MM.1S (cell line): ENCODE measurements at regions not wholly inside any gene's neighbourhood (a gene's known extent, or its start where the extent isn't known, plus 50 kb on each side); places are given as distances from the start of the nearest gene placed in this dataset.

Source experiments
- DNase-seq: peaks from one replicate; pipeline ENCODE4 v3.0.0-alpha.2; 2015
- H2AFZ ChIP-seq: fragments of 300-600 bp; sonication (generic); 2 replicates; pipeline ENCODE4 v1.6.0; 2016; ENCODE audit warnings: antibody characterized with exemption, low read length
- H3F3A ChIP-seq: fragments of 300-600 bp; sonication (generic); 2 replicates; pipeline ENCODE4 v1.6.1; 2016; ENCODE audit warnings: mild to moderate bottlenecking, antibody characterized with exemption, low read length, moderate library complexity, mixed read lengths; ENCODE audit not compliant: insufficient read depth
- H3K27ac ChIP-seq: fragments of 300-600 bp; sonication (generic); 2 replicates; pipeline ENCODE4 v1.5.1; 2016; ENCODE audit warnings: mild to moderate bottlenecking, low read length
- H3K27me3 ChIP-seq: fragments of 300-600 bp; sonication (generic); replicated peaks from 2 replicates; pipeline ENCODE4 v1.6.0; 2016; ENCODE audit warnings: low read length; ENCODE audit not compliant: insufficient read depth
- H3K36me3 ChIP-seq: fragments of 300-600 bp; sonication (generic); replicated peaks from 2 replicates; pipeline ENCODE4 v1.6.1; 2016; ENCODE audit warnings: mild to moderate bottlenecking, low read length, mixed read lengths; ENCODE audit not compliant: insufficient read depth
- H3K4me1 ChIP-seq: fragments of 300-600 bp; sonication (generic); 2 replicates; pipeline ENCODE4 v1.6.1; 2016; ENCODE audit warnings: low read length, mixed read lengths
- H3K4me2 ChIP-seq: fragments of 300-600 bp; sonication (generic); 2 replicates; pipeline ENCODE4 v1.6.0; 2016; ENCODE audit warnings: low read depth, low read length
- H3K4me3 ChIP-seq: fragments of 300-600 bp; sonication (generic); 2 replicates; pipeline ENCODE4 v1.5.1; 2016; ENCODE audit warnings: low read length, mixed read lengths
- H3K79me2 ChIP-seq: fragments of 300-600 bp; sonication (generic); 2 replicates; pipeline ENCODE4 v1.6.1; 2016; ENCODE audit warnings: mixed run types, low read length, mixed read lengths
- H3K9ac ChIP-seq: fragments of 300-600 bp; sonication (generic); 2 replicates; pipeline ENCODE4 v1.6.1; 2016; ENCODE audit warnings: low read length, mixed read lengths
- H3K9me2 ChIP-seq: fragments of 300-600 bp; sonication (generic); replicated peaks from 2 replicates; pipeline ENCODE4 v1.6.1; 2016; ENCODE audit warnings: mild to moderate bottlenecking, low read length, mixed read lengths; ENCODE audit not compliant: insufficient read depth
- H3K9me3 ChIP-seq: fragments of 300-600 bp; sonication (generic); replicated peaks from 2 replicates; pipeline ENCODE4 v1.6.1; 2016; ENCODE audit warnings: mild to moderate bottlenecking, low read length, mixed read lengths; ENCODE audit not compliant: insufficient read depth
- H4K20me1 ChIP-seq: fragments of 300-600 bp; sonication (generic); 2 replicates; pipeline ENCODE4 v1.6.1; 2016; ENCODE audit warnings: mild to moderate bottlenecking, low read length, moderate library complexity, mixed read lengths; ENCODE audit not compliant: insufficient read depth
- EZH2 ChIP-seq: fragments of 300-600 bp; sonication (generic); optimal IDR thresholded peaks from 2 replicates; pipeline ENCODE3; 2017; ENCODE audit warnings: low read depth, mild to moderate bottlenecking, antibody characterized with exemption, low read length, mixed read lengths
- EZH2phosphoT487 ChIP-seq: fragments of 300-600 bp; sonication (generic); IDR thresholded peaks from 2 replicates; pipeline ENCODE4 v1.6.1; 2018; ENCODE audit warnings: antibody characterized with exemption, low read length
- TF ChIP-seq, protein P1 (sequence below): fragments of 300-600 bp; sonication (generic); IDR thresholded peaks from 2 replicates; pipeline ENCODE4 v1.5.1; 2016; ENCODE audit warnings: antibody characterized with exemption, low read length, mixed read lengths

DNA sequence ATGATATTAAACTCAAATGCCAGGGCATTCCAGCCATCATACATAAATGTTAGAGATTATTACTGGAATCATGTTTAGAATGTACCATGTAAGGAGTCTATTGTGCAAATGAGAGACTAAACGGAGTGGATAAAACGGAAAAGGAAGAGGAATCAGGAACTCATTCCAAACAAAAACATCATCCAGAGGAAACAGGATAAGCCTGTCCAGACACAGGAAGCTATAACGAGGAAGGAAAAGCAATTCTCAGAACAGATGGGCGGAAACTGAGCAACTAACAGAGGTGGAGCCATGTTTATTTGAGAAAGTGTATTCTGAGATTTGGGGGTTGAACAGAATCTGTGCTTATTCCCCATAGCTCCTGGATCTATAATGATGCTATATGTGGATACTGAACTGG is 52.3 kb upstream of the TRIM24 start:
- Histone ChIP-seq H2AFZ (no peak overlapping the region), H3K79me2 (no peaks in the 10 kb centered on the region), H3K4me1 (no peaks in the 10 kb centered on the region), H4K20me1 (no peaks in the 10 kb centered on the region), H3K4me2 (no peak overlapping the region), H3F3A (no peaks in the 10 kb centered on the region), H3K4me3 (no peak overlapping the region), H3K27me3 (no peaks in the 10 kb centered on the region), H3K9me2 (no peaks in the 10 kb centered on the region), H3K9ac (no peak overlapping the region), H3K36me3 (no peaks in the 10 kb centered on the region), H3K27ac (no peak overlapping the region), H3K9me3 (no peaks in the 10 kb centered on the region)
- TF ChIP-seq, protein P1, sequence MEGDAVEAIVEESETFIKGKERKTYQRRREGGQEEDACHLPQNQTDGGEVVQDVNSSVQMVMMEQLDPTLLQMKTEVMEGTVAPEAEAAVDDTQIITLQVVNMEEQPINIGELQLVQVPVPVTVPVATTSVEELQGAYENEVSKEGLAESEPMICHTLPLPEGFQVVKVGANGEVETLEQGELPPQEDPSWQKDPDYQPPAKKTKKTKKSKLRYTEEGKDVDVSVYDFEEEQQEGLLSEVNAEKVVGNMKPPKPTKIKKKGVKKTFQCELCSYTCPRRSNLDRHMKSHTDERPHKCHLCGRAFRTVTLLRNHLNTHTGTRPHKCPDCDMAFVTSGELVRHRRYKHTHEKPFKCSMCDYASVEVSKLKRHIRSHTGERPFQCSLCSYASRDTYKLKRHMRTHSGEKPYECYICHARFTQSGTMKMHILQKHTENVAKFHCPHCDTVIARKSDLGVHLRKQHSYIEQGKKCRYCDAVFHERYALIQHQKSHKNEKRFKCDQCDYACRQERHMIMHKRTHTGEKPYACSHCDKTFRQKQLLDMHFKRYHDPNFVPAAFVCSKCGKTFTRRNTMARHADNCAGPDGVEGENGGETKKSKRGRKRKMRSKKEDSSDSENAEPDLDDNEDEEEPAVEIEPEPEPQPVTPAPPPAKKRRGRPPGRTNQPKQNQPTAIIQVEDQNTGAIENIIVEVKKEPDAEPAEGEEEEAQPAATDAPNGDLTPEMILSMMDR: no peak
- TF ChIP-seq EZH2phosphoT487: no peak
- TF ChIP-seq EZH2: no peak
- no peak for DNase-seq
